ENCODE measurements at regions not wholly inside any gene's neighbourhood (a gene's known extent, or its start where the extent isn't known, plus 50 kb on each side); places are given as distances from the start of the nearest gene placed in this dataset.
"Not testable (repeated sequence)": the region's sequence is repeated elsewhere in the genome, so short reads cannot be mapped to it uniquely, and the experiment has no call there.

DNA sequence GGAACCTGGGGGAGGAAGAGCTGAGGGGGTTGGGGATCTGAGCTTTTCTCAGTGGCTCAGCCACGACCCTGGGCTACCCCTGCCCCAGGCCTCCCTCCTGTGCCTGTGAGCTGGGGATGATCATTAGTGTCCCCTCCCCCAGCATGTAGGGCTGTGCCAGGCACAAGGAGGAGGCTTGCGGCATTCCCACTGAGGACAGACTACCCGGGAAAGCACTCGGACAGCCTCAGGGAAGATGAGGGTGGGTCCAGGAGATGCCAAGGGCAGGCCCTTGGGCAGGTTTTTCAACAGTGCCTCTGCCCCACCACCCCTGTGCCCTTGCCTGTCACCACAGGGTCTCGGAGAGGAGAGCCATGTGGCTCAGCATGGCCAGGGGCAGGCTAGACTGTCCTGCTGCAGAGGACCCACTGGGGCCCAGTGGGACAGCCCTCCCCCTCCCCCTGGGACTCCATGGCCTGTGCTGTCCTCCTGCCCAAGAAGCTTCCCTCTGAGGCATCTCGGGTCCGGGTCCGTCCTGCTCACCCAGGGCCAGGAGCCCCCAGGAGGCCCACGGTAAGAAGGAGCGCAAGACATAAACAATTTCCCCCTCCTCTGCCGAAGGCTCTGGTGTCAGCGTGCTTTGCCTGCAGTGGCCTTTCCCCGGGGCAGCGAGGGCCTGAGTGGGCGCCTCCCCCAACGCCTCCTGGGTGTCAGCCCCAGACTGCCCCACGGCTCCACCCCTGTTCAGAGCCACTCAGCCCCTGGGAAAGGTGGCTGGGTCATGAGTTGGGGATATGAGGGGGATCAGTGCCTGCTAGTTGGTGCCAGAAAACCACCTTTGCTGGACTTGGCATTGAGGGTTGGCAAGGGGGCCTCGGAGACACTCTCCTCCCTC, 192.5 kb downstream of the GOLGA6L6 start:
- DNase-seq (ENCODE audit: extremely low read depth, low read depth): no peak
- H3K4me3 ChIP-seq (replicated peaks; ENCODE audit: low read depth, low read length): no peak overlapping the region
- TF ChIP-seq, protein P1, sequence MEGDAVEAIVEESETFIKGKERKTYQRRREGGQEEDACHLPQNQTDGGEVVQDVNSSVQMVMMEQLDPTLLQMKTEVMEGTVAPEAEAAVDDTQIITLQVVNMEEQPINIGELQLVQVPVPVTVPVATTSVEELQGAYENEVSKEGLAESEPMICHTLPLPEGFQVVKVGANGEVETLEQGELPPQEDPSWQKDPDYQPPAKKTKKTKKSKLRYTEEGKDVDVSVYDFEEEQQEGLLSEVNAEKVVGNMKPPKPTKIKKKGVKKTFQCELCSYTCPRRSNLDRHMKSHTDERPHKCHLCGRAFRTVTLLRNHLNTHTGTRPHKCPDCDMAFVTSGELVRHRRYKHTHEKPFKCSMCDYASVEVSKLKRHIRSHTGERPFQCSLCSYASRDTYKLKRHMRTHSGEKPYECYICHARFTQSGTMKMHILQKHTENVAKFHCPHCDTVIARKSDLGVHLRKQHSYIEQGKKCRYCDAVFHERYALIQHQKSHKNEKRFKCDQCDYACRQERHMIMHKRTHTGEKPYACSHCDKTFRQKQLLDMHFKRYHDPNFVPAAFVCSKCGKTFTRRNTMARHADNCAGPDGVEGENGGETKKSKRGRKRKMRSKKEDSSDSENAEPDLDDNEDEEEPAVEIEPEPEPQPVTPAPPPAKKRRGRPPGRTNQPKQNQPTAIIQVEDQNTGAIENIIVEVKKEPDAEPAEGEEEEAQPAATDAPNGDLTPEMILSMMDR (IDR thresholded peaks at IDR 0.05; ENCODE audit: low read depth, low read length, missing control alignments): no peak

DNA sequence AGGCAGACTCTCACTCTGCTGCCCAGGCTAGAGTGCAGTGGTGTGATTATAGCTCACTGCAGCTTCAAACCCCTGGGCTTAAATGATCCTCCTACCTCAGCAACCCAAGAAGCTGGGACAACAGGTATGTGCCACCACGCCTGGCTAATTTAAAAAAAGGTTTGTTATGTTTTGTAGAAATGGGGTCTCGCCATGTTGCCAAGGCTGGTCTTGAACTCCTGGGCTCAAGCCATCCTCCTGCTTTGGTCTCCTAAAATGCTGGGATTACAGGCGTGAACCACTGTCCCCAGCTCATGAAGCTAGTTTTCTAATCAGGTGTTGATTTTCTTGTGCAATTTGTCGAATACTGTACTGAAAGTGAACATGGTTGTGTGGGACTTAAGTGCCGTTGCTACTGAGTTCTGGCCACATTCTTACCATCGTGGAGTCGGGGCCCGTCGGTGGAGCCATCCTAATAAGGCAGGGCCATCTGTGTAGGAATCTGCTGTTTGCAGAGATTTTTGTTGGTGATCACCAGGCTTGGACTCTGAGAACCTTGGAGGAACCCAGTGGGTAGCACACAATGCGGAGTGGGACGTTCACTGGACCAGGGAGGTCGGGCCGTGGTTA, 193.2 kb downstream of the GOLGA6L6 start:
- TF ChIP-seq, protein P1 (IDR thresholded peaks at IDR 0.05; ENCODE audit: low read depth, low read length, missing control alignments): no peak
- no peak overlapping the region for H3K4me3 ChIP-seq (replicated peaks; ENCODE audit: low read depth, low read length)
- no peak for DNase-seq (ENCODE audit: extremely low read depth, low read depth)

DNA sequence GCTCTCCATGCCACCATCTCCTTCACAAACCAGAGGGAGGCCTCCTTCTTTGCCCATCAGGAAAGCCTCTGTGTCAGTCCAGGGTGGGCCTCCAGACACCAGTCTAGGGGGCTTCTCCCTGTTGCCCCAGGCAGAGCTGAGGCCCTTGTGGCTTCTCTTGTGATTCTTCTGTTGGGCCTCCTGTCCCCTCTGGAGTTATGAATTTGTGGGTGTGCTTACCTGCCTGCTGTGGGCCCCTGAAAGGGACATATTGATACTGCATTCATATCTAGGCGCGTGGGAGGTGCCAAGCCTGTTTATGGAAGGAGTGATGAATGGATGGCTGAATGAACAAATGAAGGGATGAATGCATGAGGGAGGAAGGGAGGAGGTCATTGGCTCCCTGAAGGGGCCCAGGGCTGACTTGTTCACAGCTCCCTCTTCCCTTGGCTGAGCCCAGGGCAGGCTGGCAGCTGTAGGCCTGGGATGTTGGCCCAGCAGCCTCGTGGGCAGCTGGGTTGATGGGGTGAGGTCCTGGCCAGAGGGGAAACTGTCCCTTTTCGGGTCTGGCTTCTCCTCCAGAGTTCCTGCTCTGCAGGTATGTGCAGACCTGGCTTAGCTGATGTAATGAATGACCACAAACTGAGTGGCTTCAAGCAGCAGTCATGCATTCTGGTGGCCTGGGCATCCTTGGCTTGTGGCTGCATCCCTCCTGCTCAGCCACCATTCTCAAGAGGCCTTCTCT, 195.4 kb downstream of the GOLGA6L6 start:
- H3K4me3 ChIP-seq (replicated peaks; ENCODE audit: low read depth, low read length): no peak overlapping the region
- TF ChIP-seq, protein P1 (IDR thresholded peaks at IDR 0.05; ENCODE audit: low read depth, low read length, missing control alignments): no peak
- no peak for DNase-seq (ENCODE audit: extremely low read depth, low read depth)

DNA sequence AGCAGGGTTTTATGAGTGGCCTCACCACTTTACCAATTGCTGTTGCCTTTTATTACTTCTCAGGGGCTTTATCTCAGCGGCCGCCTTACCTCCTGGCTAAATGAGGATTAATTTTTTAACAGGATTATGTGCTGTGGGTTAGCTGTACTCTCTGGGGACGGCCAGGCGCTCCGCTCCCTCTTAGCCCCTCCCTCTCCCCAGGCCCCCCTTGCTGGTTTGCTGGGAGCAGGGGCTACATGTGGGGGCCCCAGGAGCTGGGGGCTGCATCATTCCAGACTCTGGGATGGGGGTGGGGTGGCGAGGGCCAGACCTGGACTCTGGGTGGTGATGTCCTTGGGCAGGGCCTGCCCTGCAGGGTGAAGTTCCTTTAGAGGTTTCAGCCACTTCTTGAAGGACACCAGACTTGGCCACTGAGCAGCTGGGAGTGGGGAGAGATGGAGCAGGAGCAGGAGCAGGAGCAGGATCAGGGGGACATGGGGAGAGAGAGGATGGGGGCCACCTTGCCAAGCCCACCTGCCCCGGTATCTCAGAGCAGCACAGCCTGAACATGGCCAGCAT, 196.1 kb downstream of the GOLGA6L6 start:
- TF ChIP-seq, protein P1 (IDR thresholded peaks at IDR 0.05; ENCODE audit: low read depth, low read length, missing control alignments): no peak
- H3K4me3 ChIP-seq (replicated peaks; ENCODE audit: low read depth, low read length): no peak overlapping the region
- DNase-seq (ENCODE audit: extremely low read depth, low read depth): no peak

DNA sequence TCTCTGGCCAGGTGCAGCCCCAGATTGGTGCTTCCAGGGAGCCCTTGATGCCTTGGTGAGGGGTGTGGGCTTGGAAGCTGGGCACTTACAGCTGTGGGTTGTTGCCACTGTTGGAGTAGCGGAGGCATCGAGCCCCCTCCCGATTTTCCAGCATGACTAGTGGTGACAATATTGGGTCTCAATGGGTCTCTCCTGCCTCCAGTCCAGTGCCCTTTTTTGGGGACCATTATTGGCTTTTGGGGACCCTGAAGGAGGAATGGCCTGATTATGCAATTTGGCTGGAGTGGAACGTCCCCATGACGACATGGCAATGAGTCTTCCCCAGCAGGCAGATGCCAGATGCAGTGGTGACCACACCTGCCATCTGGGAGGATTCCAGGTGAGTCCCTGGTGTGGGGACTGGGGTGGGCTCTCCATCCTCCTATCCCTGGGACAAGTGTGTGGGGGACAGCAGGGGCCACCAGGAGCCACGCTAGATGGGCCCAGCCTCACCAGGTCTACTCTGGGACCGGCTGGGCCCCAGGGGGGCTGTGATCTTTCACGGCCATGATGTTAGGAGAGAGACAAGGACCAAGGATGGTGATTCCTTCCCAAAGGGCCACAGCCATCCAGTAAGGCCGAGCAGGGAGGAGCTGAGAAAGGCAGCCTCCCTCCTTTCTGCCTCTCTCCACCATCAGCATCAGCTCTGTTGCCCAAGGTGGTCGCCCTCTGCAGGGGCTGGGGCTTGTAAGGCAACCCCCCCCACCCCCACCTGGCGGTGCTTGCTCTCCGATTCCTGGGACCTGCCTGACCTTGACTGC, 196.8 kb downstream of the GOLGA6L6 start:
- TF ChIP-seq, protein P1 (IDR thresholded peaks at IDR 0.05; ENCODE audit: low read depth, low read length, missing control alignments): no peak
- DNase-seq (ENCODE audit: extremely low read depth, low read depth): no peak
- no peak overlapping the region for H3K4me3 ChIP-seq (replicated peaks; ENCODE audit: low read depth, low read length)

DNA sequence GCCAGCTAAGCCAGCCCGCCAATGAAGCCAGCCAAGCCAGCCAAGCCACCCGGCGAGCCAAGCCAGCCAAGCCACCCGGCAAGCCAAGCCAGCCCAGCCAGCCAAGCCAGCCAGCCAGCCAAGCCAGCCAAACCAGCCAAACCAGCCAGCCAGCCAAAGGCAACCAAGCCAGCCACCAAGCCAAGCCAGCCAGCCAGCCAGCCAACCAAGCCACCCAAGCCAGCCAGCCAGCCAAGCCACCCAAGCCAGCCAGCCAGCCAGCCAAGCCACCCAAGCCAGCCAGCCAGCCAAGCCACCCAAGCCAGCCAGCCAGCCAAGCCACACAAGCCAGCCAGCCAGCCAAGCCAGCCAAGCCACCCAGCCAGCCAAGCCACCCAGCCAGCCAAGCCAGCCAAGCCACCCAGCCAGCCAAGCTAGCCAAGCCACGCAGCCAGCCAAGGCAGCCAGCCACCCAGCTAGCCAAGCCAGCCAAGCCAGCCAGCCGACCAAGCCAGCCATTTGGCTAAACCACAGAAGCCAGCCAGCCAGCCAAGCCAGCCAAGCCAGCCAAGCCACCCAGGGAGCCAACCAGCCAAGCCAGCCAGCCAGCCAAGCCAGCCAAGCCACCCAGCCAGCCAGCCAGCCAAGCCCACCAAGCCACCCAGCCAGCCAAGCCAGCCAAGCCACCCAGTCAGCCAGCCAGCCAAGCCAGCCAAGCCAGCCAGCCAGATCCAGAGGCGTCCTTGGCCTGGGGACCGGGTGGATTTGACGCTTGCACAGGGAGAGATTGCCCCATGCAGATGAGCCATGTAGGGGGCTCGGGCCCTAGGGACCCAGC, 198.0 kb downstream of the GOLGA6L6 start:
- not testable (repeated sequence) for DNase-seq (ENCODE audit: extremely low read depth, low read depth); H3K4me3 ChIP-seq (replicated peaks; ENCODE audit: low read depth, low read length)

DNA sequence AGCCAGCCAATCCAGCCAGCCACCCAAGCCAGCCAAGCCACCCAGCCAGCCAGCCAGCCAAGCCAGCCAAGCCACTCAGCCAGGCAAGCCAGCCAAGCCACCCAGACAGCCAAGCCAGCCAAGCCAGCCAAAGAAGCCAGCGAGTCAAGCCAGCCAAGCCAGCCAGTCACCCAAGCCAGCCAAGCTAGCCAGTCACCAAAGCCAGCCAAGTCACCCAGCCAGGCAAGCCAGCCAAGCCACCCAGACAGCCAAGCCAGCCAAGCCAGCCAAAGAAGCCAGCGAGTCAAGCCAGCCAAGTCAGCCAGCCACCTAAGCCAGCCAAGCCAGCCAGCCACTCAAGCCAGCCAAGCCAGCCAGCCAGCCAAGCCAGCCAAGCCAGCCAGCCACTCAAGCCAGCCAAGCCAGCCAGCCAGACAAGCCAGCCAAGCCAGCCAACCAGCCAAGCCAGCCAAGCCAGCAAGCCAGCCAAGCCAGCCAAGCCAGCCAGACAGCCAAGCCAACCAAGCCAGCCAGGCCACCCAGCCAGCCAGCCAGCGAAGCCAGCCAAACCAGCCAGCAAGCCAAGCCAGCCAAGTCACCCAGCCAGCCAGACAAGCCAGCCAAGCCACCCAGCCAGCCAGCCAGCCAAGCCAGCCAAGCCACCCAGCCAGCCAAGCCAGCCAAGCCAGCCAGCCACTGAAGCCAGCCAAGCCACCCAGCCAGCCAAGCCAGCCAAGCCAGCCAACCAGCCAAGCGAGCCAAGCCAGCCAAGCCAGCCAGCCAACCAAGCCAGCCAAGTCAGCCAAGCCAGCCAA, 198.8 kb downstream of the GOLGA6L6 start:
- not testable (repeated sequence) for H3K4me3 ChIP-seq (replicated peaks; ENCODE audit: low read depth, low read length); DNase-seq (ENCODE audit: extremely low read depth, low read depth)

All from HFF-Myc (cell line).